Dendritic cell treated with granulocyte-macrophage colony-stimulating factor and Interleukin-4, amounts not matched to agents 40 ng/mL and 50 ng/mL, for 4 days (primary cell): ENCODE measurements at regions not wholly inside any gene's neighbourhood (a gene's known extent, or its start where the extent isn't known, plus 50 kb on each side); places are given as distances from the start of the nearest gene placed in this dataset.
"Not testable (repeated sequence)": the region's sequence is repeated elsewhere in the genome, so short reads cannot be mapped to it uniquely, and the experiment has no call there.

Experiments
- H3K27ac Mint-ChIP-seq: one replicate; pipeline ENCODE4 v1.8.0; 2022; ENCODE audit warnings: mild to moderate bottlenecking, mixed read lengths
- H3K27me3 Mint-ChIP-seq: one replicate; pipeline ENCODE4 v1.8.0; 2022; ENCODE audit warnings: mild to moderate bottlenecking, mixed read lengths
- H3K36me3 Mint-ChIP-seq: one replicate; pipeline ENCODE4 v1.8.0; 2022; ENCODE audit warnings: low read depth, mixed read lengths
- H3K4me1 Mint-ChIP-seq: one replicate; pipeline ENCODE4 v1.8.0; 2022; ENCODE audit warnings: low read depth, mixed read lengths
- H3K4me3 Mint-ChIP-seq: one replicate; pipeline ENCODE4 v1.8.0; 2022; ENCODE audit warnings: mild to moderate bottlenecking, moderate library complexity, mixed read lengths
- H3K9me3 Mint-ChIP-seq: one replicate; pipeline ENCODE4 v1.8.0; 2022; ENCODE audit warnings: mixed read lengths
- intact Hi-C: fragments of 100-400 bp; cut with micrococcal nuclease; formaldehyde crosslinking; loops from one replicate; pipeline ENCODE4 v1.15.0; 2022

DNA sequence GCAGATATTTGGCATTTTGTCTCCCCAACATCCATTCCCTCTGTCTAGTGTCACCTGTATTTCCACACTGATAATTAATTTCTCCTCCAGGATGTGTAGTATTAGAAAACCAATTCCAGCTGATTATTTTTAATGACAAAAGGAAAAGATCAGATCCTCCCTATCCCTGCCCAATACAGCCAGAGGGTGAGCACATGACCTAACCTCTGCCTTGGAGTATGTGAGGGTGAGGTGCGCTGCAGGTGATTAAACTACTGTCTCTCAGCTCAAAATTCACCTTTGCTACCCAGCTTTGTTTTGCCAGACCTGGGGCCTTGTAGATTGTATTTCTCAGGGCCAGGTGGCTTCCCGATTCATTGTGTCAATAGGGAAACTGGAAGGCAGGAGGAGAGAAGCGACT, 402.1 kb downstream of the PRELID2 start:
- H3K4me3 Mint-ChIP-seq, result no peak overlapping the region
- intact Hi-C loops, result no loop called here
- no peaks in the 10 kb centered on the region for H3K27me3 Mint-ChIP-seq
- H3K36me3 Mint-ChIP-seq, result no peaks in the 10 kb centered on the region
- no peaks in the 10 kb centered on the region for H3K4me1 Mint-ChIP-seq
- peaks cover 48% of the 10 kb centered on the region for H3K9me3 Mint-ChIP-seq
- H3K27ac Mint-ChIP-seq, result no peak overlapping the region

GRCh38 chr5:145429170-145429569, 406.0 kb downstream of the PRELID2 start:
- Mint-ChIP-seq H3K36me3 (no peaks in the 10 kb centered on the region), H3K27me3 (no peaks in the 10 kb centered on the region), H3K4me3 (no peak overlapping the region), H3K27ac (no peak overlapping the region), H3K9me3 (peaks cover 54% of the 10 kb centered on the region), H3K4me1 (no peaks in the 10 kb centered on the region)
- intact Hi-C loops, result no loop called here

DNA sequence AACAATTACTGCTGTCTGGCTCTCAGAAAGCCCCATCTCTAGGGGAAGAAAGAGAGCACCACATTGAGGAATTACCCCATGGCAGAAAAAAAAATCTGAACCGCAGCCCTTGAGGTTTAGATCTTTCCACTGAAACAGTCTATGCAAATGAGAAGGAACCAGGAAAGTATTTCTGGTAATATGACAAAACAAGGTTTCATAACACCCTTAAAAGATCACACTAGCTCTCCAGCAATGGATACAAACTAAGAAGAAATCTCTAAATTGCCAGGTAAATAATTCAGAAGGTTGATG, 427.1 kb downstream of the PRELID2 start:
- no peak overlapping the region for H3K4me3 Mint-ChIP-seq
- H3K27me3 Mint-ChIP-seq, result no peaks in the 10 kb centered on the region
- H3K27ac Mint-ChIP-seq, result no peak overlapping the region
- H3K36me3 Mint-ChIP-seq, result no peaks in the 10 kb centered on the region
- intact Hi-C loops, result no loop called here
- H3K9me3 Mint-ChIP-seq, result peaks cover 85% of the 10 kb centered on the region
- H3K4me1 Mint-ChIP-seq, result no peaks in the 10 kb centered on the region

- no peaks in the 10 kb centered on the region for H3K36me3 Mint-ChIP-seq
- intact Hi-C loops, result no loop called here
- peaks cover 80% of the 10 kb centered on the region for H3K9me3 Mint-ChIP-seq
- H3K27ac Mint-ChIP-seq, result no peak overlapping the region
- no peaks in the 10 kb centered on the region for H3K27me3 Mint-ChIP-seq
- no peak overlapping the region for H3K4me3 Mint-ChIP-seq
- H3K4me1 Mint-ChIP-seq, result no peaks in the 10 kb centered on the region
Observed at GRCh38 chr5:145407300-145408047, 427.7 kb downstream of the PRELID2 start.

DNA sequence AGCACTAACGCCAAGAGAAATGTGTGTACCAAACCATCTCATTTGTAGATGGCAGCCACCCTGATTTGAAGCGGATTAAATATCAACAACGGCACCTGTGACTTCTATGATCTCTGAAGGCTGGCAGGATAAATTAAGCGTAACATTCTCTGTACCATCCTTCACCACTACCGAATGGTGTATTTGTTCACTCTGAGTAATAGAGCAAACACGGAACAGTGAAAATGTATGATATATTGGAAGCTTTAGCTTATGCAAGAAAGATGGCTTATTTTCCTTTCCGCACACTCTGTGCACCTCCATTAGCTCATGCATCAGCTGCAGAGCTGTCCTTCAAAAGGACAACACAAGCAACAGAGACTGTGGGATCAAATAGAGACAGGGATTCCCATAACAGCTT, 431.1 kb downstream of the PRELID2 start:
- H3K27ac Mint-ChIP-seq, result no peak overlapping the region

GRCh38 chr5:145396888-145397287, 438.3 kb downstream of the PRELID2 start:
- Mint-ChIP-seq H3K27me3 (no peaks in the 10 kb centered on the region), H3K27ac (no peak overlapping the region), H3K36me3 (no peaks in the 10 kb centered on the region), H3K9me3 (peaks cover 81% of the 10 kb centered on the region), H3K4me3 (no peak overlapping the region), H3K4me1 (no peaks in the 10 kb centered on the region)
- intact Hi-C loops, result no loop called here

More for the DNA sequence above, 431.1 kb downstream of the PRELID2 start:
- intact Hi-C loops, result no loop called here
- H3K36me3 Mint-ChIP-seq, result no peaks in the 10 kb centered on the region
- H3K9me3 Mint-ChIP-seq, result peaks cover 79% of the 10 kb centered on the region
- H3K4me1 Mint-ChIP-seq, result no peaks in the 10 kb centered on the region
- no peak overlapping the region for H3K4me3 Mint-ChIP-seq
- H3K27me3 Mint-ChIP-seq, result no peaks in the 10 kb centered on the region

- H3K4me1 Mint-ChIP-seq, H3K4me3 Mint-ChIP-seq, intact Hi-C loops, H3K27me3 Mint-ChIP-seq, H3K27ac Mint-ChIP-seq, H3K36me3 Mint-ChIP-seq: not testable (repeated sequence)
- H3K9me3 Mint-ChIP-seq, result peaks cover 77% of the 10 kb centered on the region
Observed at GRCh38 chr5:145395151-145395550, 440.0 kb downstream of the PRELID2 start.

- Mint-ChIP-seq H3K36me3 (no peaks in the 10 kb centered on the region), H3K27ac (no peak overlapping the region), H3K4me3 (no peak overlapping the region), H3K27me3 (no peaks in the 10 kb centered on the region), H3K9me3 (peaks cover 70% of the 10 kb centered on the region), H3K4me1 (no peaks in the 10 kb centered on the region)
- intact Hi-C loops, result no loop called here
Observed at GRCh38 chr5:145393426-145393825, 441.7 kb downstream of the PRELID2 start.

- peaks cover 53% of the 10 kb centered on the region for H3K9me3 Mint-ChIP-seq
- no peaks in the 10 kb centered on the region for H3K36me3 Mint-ChIP-seq
Observed at GRCh38 chr5:145389047-145389446, 446.1 kb downstream of the PRELID2 start.

GRCh38 chr5:145385276-145385675, 449.9 kb downstream of the PRELID2 start:
- Mint-ChIP-seq H3K27me3 (no peaks in the 10 kb centered on the region), H3K9me3 (peaks cover 31% of the 10 kb centered on the region), H3K4me1 (no peaks in the 10 kb centered on the region), H3K27ac (no peak overlapping the region), H3K4me3 (no peak overlapping the region), H3K36me3 (no peaks in the 10 kb centered on the region)
- intact Hi-C loops, result no loop called here

More at GRCh38 chr5:145389047-145389446, 446.1 kb downstream of the PRELID2 start:
- Mint-ChIP-seq H3K27ac (no peak overlapping the region), H3K4me3 (no peak overlapping the region), H3K4me1 (no peaks in the 10 kb centered on the region), H3K27me3 (no peaks in the 10 kb centered on the region)
- intact Hi-C loops, result no loop called here

DNA sequence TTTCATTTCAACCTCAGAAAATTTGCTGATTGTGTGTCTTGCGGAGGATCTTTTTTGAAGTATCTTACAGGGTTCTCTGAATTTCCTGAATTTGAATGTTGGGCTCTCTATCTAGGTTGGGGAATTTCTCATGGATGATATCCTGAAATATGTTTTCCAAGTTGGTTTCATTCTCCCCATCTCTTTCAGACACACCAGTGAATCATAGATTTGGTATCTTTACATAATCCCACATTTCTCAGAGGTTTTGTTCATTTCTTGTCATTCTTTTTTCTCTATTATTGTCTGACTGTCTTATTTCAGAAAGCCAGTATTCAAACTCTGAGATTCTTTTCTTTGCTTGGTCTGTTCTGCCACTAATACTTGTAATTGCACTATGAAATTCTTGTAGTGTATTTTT, 456.9 kb downstream of the PRELID2 start:
- H3K36me3 Mint-ChIP-seq, result no peaks in the 10 kb centered on the region
- H3K4me1 Mint-ChIP-seq, result no peaks in the 10 kb centered on the region
- peaks cover 67% of the 10 kb centered on the region for H3K9me3 Mint-ChIP-seq
- intact Hi-C loops, result no loop called here
- no peak overlapping the region for H3K4me3 Mint-ChIP-seq
- H3K27ac Mint-ChIP-seq, result no peak overlapping the region
- H3K27me3 Mint-ChIP-seq, result no peaks in the 10 kb centered on the region

DNA sequence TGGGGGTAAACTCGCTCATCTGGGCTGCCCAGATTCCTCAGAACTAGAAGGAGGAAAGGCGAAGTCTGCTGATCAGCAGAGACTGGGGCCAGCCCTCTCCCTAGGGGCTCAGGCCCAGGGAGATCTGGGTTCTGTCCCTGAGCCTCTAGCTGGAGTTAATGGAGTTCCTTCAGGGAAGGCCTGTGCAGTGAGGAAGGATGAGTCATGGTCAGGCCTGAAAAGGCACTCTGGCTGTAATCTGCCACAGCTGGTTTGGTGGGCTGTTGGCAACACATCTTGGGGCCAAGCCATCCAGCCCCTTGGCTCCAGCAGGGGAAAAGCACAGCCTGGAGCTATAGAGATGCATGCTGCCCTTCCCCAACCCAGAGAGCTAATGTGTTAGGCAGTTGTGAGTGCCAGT, 459.6 kb downstream of the PRELID2 start:
- Mint-ChIP-seq H3K36me3 (no peaks in the 10 kb centered on the region), H3K4me3 (no peak overlapping the region), H3K27me3 (no peaks in the 10 kb centered on the region), H3K4me1 (no peaks in the 10 kb centered on the region), H3K9me3 (peaks cover 84% of the 10 kb centered on the region), H3K27ac (no peak overlapping the region)
- intact Hi-C loops, result no loop called here

DNA sequence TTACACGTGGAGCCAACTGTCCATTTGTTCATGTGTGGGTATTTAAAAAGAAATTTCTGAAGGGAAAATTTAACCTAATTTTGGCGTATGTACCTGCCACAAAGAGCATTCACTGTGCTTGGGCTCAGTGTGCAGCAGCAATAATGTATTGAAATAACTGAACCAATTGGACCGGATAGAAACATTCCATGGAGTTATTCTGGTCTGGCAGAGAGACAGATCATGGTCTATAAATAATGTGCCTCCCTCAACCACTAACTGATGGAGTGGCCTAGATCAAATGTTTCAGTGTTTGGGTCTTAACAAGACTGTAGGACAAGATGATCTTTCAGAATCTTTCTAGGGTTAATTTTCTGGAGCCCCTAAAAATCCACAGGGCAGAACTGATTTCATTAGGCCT, 469.7 kb downstream of the PRELID2 start:
- intact Hi-C loops, result no loop called here
- H3K27me3 Mint-ChIP-seq, result no peaks in the 10 kb centered on the region
- no peaks in the 10 kb centered on the region for H3K4me1 Mint-ChIP-seq
- no peak overlapping the region for H3K27ac Mint-ChIP-seq
- peaks cover 32% of the 10 kb centered on the region for H3K9me3 Mint-ChIP-seq
- H3K4me3 Mint-ChIP-seq, result no peak overlapping the region
- H3K36me3 Mint-ChIP-seq, result no peaks in the 10 kb centered on the region

DNA sequence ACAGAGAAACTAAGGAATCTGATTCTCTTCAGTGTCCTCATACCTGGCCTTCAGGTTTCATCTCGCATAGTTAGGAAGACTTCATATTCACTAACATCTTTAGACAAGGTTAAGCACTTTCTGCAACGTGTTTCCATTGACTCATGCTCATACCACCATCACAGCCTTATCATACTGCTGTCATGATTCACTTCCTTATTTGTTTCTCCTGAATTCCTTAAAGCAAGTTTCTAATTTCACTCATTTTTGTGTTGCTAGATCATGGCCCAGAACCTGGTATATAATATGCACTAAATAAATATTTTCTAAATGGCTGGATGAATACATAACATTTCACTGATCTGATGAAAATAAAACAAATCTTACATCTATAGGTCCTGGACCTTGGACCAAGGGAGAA, 472.9 kb downstream of the PRELID2 start:
- Mint-ChIP-seq H3K27ac (no peak overlapping the region), H3K4me3 (no peak overlapping the region), H3K36me3 (no peaks in the 10 kb centered on the region), H3K9me3 (peaks cover 39% of the 10 kb centered on the region), H3K4me1 (no peaks in the 10 kb centered on the region), H3K27me3 (no peaks in the 10 kb centered on the region)
- intact Hi-C loops, result no loop called here

GRCh38 chr5:145360936-145361335, 474.2 kb downstream of the PRELID2 start:
- intact Hi-C loops, result no loop called here
- Mint-ChIP-seq H3K4me1 (no peaks in the 10 kb centered on the region), H3K27me3 (no peaks in the 10 kb centered on the region), H3K4me3 (no peak overlapping the region), H3K27ac (no peak overlapping the region), H3K36me3 (no peaks in the 10 kb centered on the region), H3K9me3 (peaks cover 47% of the 10 kb centered on the region)
